Ecto neural progenitor cell (in vitro differentiated cells): ENCODE measurements at regions not wholly inside any gene's neighbourhood (a gene's known extent, or its start where the extent isn't known, plus 50 kb on each side); places are given as distances from the start of the nearest gene placed in this dataset.
"Not testable (repeated sequence)": the region's sequence is repeated elsewhere in the genome, so short reads cannot be mapped to it uniquely, and the experiment has no call there.

Source experiments
- DNase-seq: peaks from one replicate; pipeline ENCODE4 v3.0.0-alpha.2; 2018; ENCODE audit warnings: low spot score

- DNase-seq: no peak
Measured at GRCh38 chr7:52584041-52584440, 451.4 kb upstream of the POM121L12 start.

GRCh38 chr7:52573141-52573540 lies 462.3 kb upstream of the POM121L12 start:
- not testable (repeated sequence) for DNase-seq

- DNase-seq: no peak
Measured at GRCh38 chr7:52571026-52571425, 464.4 kb upstream of the POM121L12 start.

GRCh38 chr7:52569151-52569550 lies 466.3 kb upstream of the POM121L12 start:
- no peak for DNase-seq

- no peak for DNase-seq
Measured at GRCh38 chr7:52565974-52566373, 469.5 kb upstream of the POM121L12 start.

- no peak for DNase-seq
Measured at GRCh38 chr7:52555805-52556204, 479.6 kb upstream of the POM121L12 start.

- DNase-seq: no peak
Measured at GRCh38 chr7:52547308-52547910, 488.0 kb upstream of the POM121L12 start.

GRCh38 chr7:52541198-52541765 lies 494.2 kb upstream of the POM121L12 start:
- DNase-seq: not testable (repeated sequence)

GRCh38 chr7:52540041-52540440 lies 495.4 kb upstream of the POM121L12 start:
- no peak for DNase-seq

- no peak for DNase-seq
Measured at GRCh38 chr7:52539414-52539813, 496.0 kb upstream of the POM121L12 start.

GRCh38 chr7:52537051-52537450 lies 498.4 kb upstream of the POM121L12 start:
- DNase-seq: no peak

- no peak for DNase-seq
Measured at GRCh38 chr7:52525772-52526341, 509.6 kb upstream of the POM121L12 start.

- DNase-seq: no peak
Measured at GRCh38 chr7:52518869-52519268, 516.6 kb upstream of the POM121L12 start.

GRCh38 chr7:52512656-52513055 lies 522.8 kb upstream of the POM121L12 start:
- DNase-seq: no peak

- no peak for DNase-seq
Measured at GRCh38 chr7:52507546-52508255, 527.7 kb upstream of the POM121L12 start.

GRCh38 chr7:52506325-52506724 lies 529.1 kb upstream of the POM121L12 start:
- no peak for DNase-seq

- no peak for DNase-seq
Measured at GRCh38 chr7:52504561-52504960, 530.9 kb upstream of the POM121L12 start.

- no peak for DNase-seq
Measured at GRCh38 chr7:52502281-52502680, 533.2 kb upstream of the POM121L12 start.

- no peak for DNase-seq
Measured at GRCh38 chr7:52501696-52502095, 533.7 kb upstream of the POM121L12 start.

GRCh38 chr7:52500841-52501240 lies 534.6 kb upstream of the POM121L12 start:
- no peak for DNase-seq

- DNase-seq: no peak
Measured at GRCh38 chr7:52498366-52498765, 537.1 kb upstream of the POM121L12 start.

GRCh38 chr7:52486267-52486666 lies 549.2 kb upstream of the POM121L12 start:
- no peak for DNase-seq

GRCh38 chr7:52482076-52482475 lies 553.4 kb upstream of the POM121L12 start:
- DNase-seq: no peak
